HG03159 (cell line): ENCODE measurements at regions not wholly inside any gene's neighbourhood (a gene's known extent, or its start where the extent isn't known, plus 50 kb on each side); places are given as distances from the start of the nearest gene placed in this dataset.
"Not testable (repeated sequence)": the region's sequence is repeated elsewhere in the genome, so short reads cannot be mapped to it uniquely, and the experiment has no call there.

Experiments
- ATAC-seq: cut with Tn5 transposase; IDR thresholded peaks from one replicate; pipeline ENCODE4 v1.9.1; 2021; ENCODE audit warnings: mild to moderate bottlenecking, moderate library complexity; ENCODE audit not compliant: unreplicated experiment

GRCh38 chr5:101418713-101419118, 515.6 kb upstream of the ST8SIA4 start:
- ATAC-seq: no peak

GRCh38 chr5:101404531-101404930, 501.4 kb upstream of the ST8SIA4 start:
- ATAC-seq: no peak

DNA sequence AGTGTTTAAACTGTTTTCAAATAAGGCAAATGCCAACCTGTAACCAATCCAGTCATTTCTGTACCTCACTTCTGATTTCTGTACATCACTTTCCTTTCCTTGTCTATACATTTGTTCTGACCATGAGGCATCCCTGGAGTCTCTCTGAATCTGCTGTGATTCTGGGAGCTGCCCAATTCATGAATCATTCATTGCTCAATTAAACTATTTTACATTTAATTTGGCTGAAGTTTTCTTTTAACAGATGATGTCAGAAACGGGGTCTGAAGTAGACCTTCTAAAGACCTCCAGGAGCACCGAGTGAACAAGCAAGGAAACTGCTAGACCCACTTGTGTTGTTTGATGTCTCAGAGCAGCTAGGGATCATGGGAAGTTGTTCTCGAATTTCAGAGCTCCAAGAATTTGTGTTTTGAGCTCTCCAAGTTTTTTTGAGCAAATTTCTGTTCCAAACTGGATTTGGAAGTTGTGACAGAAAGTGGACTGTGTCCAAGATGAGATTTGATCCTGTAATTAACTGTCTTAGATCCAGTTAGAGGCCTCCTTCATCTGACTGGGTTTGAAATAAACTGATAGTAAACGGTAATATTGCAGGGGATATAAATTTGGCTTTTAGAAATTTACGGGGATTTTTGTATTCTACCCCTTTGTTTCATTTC, 490.8 kb upstream of the ST8SIA4 start:
- no peak for ATAC-seq

GRCh38 chr5:101390151-101390908, 487.2 kb upstream of the ST8SIA4 start:
- peak; percentile 63 for ATAC-seq

DNA sequence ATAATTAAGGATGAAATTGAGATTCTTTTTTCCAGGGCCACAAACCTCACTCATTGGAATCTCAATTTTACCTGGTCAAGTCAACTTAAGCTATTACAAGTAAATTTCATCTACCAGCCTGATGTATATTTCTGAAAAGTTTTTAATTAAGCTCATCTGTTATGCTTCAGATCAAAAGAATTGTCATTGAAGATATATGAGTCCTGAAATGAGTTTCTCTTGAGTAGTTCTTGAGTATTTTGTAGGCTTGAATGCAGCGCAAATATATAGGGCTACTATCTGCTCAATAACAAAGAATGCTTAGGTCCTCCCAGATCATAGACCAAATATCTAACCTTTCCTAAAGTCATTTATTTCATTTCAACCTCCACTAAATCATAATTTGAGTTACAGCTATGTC, 482.2 kb upstream of the ST8SIA4 start:
- ATAC-seq: no peak

- ATAC-seq: no peak
Measured at GRCh38 chr5:101370181-101370580, 467.1 kb upstream of the ST8SIA4 start.

DNA sequence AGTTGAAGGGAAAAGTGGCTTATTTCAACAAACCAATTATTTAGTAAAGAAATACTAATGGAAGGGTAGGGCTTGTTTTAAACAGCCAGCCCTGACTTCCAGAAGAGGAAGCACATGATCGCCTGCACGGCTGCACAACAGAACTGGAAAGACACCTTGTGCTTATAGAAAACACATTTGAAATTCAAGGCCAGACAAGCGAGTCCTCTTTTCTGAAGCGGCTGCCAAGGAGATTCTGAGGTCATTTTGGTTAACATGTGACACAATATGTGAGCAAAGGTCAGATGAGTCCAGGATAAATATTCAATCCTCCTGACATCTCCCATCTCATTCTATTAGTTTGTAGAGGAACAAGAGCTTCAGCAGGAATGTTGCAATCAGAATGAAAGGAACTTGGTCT, 461.4 kb upstream of the ST8SIA4 start:
- no peak for ATAC-seq

GRCh38 chr5:101362067-101362466, 459.0 kb upstream of the ST8SIA4 start:
- ATAC-seq: no peak

DNA sequence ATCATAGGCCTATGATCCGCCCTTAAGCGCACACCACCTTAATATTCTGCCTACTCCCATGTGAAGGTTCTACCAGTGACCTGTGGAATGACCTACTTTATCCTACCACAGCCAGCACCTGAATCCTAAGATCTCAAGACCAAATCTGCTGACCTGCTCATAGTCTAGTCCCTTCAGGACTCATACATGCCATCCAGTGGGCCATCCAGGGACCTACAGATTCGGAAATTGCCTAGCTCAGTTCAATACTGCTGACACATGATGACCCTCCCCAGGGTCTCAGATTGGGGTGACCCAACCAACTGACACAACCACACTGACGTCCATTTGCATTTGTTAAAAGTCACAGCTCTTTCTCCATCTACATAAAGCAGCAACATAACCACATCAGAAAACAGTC, 443.8 kb upstream of the ST8SIA4 start:
- ATAC-seq: no peak

DNA sequence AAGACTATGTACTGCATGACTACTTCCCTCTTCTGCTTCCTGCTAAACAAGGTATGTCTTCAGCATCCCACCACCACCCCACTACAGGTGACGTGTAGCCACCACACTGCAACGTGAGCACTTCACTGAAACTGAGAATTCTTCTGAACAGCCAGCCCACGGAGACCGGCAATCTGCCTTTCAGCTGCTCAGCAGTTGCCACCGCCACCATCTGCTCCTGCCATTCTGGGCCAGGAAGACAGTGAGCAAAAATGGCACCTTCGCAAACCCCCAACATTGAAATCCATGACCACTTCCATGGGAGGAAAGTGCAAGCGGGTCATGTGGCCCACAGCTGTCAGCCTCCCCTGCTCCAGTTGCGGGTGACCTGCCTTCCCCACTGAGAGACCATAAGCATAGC, 443.4 kb upstream of the ST8SIA4 start:
- ATAC-seq: no peak

DNA sequence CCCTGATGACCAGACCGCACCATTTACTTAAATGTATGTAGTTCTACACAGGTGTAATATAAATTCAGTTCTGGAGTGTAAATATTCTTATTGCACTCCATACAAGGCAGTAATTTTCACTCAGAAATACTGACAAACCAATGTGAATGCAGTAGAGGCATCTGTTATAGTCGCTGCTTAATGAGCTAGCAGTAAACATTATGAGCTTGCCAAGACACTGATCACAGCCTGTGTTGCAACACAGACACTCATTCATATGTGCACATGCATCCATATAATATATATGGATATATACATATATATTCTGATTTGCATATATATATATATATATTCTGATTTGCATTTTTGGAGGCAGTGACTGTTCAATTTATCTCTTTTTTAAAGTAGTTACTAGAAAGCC, 435.1 kb upstream of the ST8SIA4 start:
- ATAC-seq: no peak

DNA sequence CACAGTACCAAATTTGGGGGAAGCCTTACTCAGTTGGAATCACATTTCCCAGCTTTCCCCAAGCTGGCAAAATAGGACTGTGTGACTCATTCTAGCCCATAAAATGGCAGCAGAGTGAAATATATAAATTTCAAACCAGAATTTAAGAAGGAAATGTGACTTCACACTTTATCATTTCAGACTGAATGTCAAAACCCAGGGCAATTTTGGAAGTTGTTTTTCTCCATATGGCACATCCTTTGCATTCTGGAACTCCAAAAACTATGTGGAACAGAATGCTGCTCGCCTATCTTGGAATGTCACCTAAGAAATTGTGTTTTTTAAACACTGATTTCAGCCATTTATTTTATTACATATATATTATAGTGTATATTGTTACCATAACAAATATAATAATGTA, 424.7 kb upstream of the ST8SIA4 start:
- ATAC-seq: no peak

GRCh38 chr5:101326766-101327165, 423.7 kb upstream of the ST8SIA4 start:
- no peak for ATAC-seq

GRCh38 chr5:101316401-101316800, 413.3 kb upstream of the ST8SIA4 start:
- ATAC-seq: not testable (repeated sequence)

DNA sequence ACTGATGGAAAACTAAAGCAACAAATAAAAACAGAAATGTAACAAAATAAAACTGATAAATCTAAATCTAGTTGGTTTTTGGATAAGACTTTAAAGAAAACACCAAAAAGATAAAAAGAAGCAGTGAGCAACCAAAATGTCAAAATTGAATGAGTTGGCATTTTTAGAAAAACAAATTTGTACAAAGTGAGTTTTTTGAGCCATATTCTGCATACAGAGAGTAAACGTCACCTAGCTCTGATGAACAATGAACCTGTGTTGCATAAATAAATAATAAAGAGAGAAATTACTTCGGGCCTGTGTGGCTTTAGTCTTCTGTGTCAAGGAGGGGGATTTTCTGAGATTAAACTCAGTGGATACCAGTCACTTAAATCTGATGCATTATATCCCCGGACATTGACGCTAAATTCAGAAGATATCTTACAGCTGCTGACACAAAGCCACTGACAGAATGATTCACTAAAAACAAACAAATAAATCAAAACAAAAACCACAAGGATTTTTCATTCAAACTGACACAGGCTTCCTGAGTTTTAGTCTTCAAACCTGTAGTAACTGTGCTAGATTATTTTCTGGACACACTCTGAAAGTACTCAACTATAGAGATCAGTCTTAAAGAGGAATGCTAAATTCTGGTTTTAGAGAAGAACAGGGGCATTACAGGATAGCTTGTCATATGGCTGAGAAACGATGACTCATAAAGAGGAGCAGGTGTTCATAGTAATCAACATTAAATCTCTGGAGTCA, 403.5 kb upstream of the ST8SIA4 start:
- ATAC-seq: no peak

DNA sequence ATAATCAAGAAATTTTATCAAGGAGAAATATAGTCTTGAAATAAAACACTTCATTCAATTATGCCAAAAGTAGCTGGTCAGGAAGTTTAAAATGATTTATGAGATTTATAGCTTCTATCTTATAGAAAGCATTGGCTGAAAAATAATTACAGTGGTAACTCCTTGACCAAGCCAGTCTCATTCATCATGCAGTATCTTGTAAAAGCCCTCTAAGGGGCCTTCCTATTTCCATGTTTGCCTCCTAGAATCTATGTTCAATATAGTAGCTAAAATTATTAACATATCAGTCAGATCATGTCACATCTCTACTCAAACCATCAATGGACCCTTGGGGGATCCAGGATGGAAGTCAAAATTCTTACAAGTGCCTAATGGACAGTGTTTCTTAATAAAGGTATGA, 393.4 kb upstream of the ST8SIA4 start:
- no peak for ATAC-seq

DNA sequence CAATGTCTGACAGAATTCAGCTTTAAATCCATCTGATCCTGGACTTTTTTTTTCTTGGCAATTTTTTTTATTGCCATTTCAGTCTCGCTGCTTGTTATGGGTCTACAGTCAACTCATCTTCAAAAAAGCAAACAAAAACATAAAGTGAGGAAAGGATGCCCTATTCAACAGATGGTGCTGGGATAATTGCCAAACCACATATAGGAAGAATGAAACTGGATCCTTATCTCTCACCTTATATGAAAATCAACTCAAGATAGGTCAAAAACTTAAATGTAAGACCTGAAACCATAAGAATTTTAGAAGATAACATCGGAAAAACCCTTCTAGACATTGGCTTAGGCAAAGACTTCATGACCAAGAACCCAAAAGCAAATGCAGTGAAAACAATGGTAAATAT, 389.1 kb upstream of the ST8SIA4 start:
- ATAC-seq: no peak

DNA sequence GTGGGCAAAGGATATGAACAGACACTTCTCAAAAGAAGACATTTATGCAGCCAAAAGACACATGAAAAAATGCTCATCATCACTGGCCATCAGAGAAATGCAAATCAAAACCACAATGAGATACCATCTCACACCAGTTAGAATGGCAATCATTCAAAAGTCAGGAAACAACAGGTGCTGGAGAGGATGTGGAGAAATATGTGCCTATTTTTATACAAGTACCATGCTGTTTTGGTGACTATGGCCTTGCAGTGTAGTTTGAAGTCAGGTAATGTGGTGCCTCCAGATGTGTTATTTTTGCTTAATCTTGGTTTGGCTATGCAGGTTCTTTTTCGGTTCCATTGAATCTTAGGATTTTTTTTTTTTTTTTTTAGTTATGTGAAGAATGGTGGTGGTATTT, 387.7 kb upstream of the ST8SIA4 start:
- ATAC-seq: not testable (repeated sequence)

GRCh38 chr5:101288633-101289032, 385.6 kb upstream of the ST8SIA4 start:
- no peak for ATAC-seq

GRCh38 chr5:101284736-101285375, 381.8 kb upstream of the ST8SIA4 start:
- ATAC-seq: no peak

DNA sequence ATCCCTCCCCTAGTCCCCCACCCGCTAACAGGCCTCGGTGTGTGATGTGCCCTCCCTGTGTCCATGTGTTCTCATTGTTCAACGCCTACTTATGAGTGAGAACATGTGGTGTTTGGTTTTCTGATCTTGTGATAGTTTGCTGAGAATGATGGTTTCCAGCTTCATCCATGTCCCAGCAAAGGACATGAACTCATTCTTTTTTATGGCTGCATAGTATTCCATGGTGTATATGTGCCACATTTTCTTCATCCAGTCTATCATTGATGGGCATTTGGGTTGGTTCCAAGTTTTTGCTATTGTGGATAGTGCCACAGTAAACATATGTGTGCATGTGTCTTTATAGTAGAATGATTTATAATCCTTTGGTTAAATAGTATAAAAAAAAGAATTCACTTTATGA, 380.9 kb upstream of the ST8SIA4 start:
- ATAC-seq: not testable (repeated sequence)
